Epidermal melanocyte (primary cell): ENCODE measurements at regions not wholly inside any gene's neighbourhood (a gene's known extent, or its start where the extent isn't known, plus 50 kb on each side); places are given as distances from the start of the nearest gene placed in this dataset.

Experiments
- DNase-seq: peaks from one replicate; pipeline ENCODE4 v3.0.0; 2011; ENCODE audit warnings: low spot score; ENCODE audit not compliant: insufficient read length

DNA sequence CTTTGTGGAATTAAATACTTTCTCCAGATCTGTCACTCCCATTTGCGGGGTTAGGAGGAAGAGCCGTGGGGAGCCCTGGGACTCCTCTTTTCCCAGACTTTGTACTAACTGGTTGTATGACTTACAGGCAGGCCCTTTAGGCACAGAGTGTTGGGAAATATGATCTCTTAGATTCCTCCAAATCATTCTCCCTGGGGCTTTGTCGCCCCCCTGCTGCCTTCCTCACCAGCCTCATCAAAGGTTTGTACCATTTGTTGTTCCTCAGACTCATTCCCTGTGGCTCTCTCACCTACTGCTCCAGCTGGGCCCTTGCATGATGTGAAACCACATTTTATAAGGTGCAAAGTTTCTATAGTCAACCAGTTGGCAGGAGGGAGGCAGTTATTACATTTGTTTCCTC lies 56.4 kb downstream of the CRYGS start:
- no peak for DNase-seq

DNA sequence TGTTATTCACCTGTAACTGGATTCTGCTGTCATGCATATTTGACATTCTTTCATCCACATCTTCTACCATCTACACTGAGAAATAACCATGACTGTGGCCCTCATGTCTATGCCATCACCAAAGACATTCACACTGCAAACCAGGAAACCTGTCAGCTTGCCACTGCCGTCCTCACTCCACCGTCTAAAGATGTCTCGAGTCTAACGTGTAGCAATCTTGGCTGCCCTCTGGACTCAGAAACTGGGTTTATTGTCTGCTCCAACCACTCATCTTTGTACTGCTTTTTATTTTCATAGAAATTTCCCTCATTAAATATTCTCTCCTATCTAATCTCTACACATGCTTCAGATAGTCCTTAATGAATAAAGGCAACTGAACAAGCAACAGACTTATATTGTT lies 57.1 kb downstream of the CRYGS start:
- no peak for DNase-seq

DNA sequence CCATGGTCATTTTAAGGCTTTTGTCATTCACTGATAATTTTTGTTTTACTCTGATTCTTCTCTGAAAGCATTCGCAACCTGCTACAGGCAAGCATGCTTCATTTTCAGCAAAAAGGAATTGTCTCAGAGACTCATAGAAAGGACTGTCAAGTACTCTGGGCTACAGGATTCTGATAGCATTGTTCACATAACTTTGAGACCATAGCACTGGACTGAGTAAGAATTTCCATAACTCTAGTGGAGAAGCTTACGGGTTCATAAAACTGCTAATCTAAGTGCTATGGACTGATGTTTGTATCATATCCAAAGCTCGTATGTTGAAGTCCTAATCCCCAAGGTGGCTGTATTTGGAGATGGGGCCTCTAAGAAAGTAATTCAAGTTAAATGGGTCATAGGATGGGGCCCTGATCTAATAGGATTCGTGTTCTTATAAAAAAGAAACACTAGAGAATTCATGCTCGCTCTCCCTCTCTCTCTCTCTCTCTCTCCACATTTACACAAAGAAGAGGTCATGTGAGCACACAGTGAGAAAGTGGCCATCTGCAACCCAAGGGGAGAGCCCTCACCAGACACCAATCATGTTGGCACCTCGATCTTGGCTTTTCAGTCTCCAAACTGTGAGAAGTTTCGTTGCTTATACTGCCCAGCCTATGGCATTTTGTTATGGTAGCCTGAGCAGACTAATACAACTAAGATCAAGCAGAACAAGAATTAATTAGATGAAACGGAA lies 60.4 kb downstream of the CRYGS start:
- DNase-seq, result no peak

DNA sequence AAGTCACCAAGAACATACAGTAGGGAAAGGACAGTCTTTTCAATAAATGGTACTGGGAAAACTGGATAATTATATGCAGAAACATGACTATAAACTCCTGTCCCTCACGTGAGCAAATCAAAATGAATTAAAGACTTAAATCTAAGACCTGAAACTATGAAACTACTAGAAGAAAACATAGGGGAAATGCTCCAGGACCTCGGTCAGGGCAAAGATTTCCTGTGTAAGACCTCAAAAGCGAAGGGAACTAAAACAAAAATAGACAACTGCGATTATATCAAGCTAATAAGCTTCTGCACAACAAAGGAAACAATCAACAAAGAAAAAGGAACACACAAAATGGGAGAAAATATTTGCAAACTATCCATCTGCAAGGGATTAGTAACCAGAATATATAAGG lies 62.7 kb downstream of the CRYGS start:
- DNase-seq, result no peak

DNA sequence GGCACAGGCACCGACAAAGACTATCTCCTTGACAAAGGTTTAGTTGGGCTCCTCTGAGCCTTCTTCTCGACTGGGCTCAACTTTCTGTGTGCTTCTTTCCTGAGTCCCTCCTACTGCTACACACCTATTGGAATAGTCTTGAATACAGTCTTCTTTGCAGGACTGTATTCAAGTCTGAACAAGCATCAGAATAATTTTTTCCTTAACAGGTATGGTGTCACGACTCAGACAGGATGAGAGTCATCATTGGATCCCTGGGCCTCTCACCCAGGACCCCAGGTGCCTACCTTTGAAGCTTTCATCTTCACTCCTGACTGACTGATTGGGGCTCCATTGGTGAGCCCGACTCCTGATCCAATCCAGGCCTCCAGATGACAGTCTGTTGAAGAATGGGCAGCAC lies 66.3 kb downstream of the CRYGS start:
- no peak for DNase-seq

DNA sequence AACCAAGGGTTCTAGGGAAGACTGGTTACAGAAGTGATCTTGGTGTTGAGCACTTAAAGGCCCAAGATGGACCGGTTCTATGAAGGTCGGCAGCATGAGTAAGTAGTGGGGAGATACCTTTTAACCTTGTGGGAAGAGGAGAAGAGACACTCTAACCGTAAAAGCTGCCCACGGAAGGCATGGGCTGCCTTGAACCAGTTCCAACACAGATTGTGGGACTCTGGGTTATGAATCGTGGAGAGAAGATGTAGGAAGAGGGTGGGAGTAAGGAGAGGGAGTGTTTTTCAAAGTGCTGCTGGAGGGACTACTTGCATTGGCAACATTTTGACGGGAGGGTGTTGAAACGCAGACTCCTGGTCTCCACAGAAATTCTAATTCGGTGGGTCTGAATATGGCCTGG lies 67.1 kb downstream of the CRYGS start:
- no peak for DNase-seq

DNA sequence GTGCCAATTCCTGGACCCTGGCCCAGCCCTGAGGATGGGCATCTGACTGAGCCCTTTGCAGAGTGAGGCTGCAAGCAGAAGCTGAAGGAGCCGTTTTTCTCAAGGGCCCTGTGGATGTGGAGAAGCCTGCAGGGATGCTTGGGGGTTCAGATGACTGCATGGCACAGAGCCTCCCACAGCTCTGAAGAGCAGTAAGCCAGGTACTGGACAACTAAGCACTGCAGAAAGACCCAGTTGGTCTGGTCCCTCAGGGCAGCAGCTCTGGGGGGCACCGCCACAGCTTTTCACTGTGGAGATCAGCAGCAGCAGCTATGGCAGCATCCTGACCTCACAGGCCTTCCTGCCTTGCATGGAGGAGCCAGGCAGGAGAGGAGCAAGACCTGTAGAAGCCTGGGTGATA lies 67.6 kb downstream of the CRYGS start:
- DNase-seq, result no peak

DNA sequence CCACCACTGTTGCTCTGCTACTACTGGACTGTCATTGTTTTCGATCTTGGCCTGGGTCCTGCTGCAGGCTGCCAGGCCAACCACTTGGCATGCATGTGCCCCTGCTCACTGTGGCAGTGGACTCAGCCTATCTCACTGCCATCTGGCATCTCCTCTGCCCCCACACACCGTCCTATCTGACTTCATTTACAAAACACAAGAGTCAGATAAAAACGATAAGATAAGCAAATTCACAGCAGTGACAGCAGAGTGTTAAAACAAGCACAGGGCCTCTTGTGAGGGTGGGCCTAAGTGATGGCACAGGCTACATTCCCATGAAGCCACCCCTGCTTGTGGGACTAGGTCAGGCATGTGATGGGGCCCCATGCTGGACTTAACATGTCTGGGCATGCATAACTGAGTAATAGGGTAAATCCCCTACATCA lies 68.1 kb downstream of the CRYGS start:
- no peak for DNase-seq

DNA sequence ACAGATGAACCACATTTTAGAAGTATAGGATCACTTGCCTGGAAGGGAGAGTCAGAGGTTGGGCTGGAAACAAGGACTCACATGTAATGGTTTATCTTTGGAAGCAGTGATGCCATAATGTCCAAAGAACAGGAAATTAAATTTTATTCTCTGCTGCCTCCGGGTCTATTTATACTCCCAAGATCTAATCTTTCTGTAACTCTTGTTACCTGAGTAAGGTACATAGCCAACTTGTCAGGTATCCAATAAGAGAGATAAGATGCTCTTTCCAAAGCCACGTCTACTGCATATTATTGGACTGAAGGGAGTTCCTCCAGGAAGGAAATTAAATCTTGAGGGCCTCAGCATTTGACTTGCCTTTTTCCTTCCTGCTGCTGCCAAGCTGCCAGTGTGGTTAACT lies 71.0 kb downstream of the CRYGS start:
- DNase-seq, result no peak

DNA sequence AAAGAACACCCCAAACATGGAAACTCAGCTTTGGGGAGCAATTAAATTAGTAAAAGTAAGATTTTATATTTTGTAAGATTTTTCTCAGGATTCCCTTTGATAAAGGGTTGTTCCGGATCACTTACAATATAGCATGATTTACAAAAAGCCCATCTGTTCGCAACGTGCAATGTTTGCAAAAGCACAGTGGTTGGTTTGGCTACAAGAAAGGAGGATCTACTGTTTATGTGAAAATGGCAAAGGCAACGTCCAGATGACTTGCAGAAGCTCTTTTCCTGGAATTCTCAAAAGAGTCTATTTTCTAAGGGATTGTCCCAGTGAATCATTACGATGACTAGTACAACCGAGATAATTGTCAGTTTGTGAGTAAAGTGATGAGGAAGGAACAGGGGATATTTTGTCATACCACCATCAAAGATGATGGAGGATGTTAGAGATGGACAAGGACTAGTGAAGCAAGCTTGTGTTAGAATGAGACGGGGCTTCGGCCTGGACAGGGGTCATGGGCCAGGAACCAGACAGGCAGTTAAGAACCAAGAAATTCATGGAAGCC lies 71.6 kb downstream of the CRYGS start:
- DNase-seq, result no peak

DNA sequence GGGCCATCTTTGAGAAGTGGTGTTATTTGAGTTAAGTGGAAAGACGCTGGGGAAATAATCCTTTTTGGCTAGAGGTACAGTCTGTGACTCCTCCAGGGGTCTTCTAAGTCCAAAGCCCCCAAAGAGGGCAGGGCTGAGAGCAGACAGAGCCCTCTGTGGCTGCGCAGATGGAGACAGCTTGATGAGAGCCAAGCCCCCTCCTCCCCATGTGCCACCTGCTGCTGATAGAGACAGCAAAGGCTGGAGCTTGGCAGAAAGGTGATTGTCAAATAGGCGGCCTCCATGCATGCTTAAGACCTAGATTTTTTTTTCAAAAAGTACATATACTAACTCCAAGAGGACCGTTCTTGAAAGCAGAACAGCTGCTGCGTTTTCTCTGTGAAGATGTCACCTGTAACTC lies 72.4 kb downstream of the CRYGS start:
- DNase-seq, result no peak

DNA sequence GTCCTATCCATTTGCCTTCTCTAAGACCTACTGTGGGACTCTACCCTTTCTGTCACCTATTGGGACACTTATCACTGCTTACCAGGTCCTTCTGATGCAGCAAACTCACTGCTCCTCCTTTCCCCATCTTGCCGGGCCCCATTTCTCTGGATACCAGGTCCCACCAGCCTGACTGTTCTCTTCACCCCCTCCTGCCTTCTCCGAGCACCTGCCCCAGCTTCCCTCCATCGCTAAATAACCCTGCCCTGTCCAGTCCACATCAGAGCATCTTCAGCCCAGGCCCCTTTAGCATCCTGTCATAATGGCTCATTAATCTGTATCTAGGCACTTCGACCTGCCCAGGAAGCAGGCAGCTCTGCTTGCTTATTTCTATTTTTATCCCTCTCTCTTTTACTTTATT lies 74.7 kb downstream of the CRYGS start:
- no peak for DNase-seq

DNA sequence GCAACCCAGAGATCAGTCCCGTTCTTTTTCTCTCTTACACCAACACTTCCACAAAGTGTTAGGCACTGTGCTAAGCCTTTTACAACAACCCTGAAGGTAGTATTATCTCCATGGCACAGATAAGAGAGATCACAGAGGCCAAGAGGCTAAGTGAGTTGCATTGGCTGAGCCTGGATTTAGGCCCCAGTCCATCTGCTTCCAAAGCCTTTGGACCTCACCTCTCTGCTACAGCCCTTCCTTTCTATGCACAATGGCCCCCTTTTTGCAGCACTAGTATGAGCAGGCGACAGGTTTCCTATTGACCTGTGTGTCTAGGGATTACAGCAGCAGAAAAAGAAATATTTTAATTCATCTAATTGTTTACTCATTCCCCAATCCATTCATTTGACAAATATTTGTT lies 76.2 kb downstream of the CRYGS start:
- no peak for DNase-seq

DNA sequence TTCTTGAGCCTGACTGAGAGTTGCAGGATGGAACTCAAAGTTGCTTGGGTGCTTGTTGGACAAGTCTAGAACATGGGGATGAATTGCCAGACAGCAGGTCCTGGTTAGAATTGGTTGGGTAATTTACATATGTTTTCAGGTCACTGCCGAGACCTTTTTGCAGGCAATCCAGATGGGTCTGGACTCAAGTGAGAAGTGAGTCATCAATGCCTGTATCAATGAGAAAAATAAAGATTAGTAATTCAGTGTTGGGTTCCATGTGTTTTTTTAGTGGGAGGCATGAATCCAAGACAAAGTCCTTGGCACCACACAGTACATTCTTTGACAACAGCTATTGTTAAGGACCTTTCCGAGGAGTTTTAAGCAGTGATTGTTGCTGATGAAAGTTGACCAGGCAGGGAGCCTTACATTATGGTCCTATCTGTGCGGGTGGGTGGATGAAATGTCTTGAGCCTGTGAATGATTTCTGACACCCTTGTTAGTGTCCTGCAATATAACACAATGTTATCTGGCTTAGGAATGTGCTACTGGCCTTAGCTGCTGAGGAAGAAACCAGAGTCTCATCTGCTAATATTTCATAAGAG lies 77.7 kb downstream of the CRYGS start:
- DNase-seq, result no peak

DNA sequence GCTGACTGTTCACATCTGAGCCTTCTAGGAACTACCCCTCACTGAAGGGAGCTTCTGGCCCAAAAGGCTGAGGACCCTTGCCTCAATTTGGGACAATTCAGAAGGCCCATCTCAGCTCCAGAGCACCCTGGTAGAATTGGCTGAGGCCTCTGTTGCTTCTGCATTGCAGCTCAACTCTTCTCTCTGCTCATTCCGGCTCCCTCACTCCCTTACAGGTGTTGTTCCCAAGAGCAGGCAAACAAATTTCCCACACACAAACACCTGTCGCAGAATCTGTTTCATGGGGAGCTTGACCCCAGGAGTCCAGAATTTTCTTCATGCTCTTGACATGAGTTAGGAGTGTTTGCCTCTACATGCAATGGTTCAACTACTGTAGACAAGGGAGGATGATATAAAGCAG lies 78.7 kb downstream of the CRYGS start:
- no peak for DNase-seq

DNA sequence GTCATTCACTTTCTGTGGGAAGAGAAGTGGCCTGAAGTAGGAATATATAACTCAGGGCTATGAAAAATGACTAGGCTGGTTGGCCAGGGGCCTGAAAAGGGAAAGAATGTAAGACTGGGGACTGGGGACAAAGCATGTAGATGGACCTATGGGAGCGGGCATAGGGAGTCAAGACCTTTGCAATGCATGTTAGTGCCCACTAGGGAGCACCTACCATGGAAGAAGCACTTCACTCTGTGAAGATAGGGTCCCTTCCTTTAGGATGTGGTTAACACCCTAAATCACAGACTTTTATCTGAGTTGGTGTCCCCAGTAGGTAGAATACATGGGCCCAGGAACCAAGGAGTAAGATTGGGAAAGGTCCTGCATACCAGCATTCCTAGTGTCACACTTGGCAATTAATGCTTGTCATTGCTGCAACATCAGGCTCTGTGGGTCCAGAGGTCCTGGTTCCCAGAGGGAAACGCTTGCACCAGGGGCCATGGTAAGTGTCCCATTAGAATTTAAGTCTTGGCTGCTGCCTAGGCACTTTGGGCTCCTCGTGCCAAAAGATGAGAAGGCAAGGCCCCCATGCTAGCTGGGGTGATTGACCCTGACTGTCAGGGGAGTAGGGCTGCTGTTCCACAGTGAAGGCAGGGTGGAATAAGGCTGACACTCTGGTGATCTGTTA lies 79.6 kb downstream of the CRYGS start:
- no peak for DNase-seq

DNA sequence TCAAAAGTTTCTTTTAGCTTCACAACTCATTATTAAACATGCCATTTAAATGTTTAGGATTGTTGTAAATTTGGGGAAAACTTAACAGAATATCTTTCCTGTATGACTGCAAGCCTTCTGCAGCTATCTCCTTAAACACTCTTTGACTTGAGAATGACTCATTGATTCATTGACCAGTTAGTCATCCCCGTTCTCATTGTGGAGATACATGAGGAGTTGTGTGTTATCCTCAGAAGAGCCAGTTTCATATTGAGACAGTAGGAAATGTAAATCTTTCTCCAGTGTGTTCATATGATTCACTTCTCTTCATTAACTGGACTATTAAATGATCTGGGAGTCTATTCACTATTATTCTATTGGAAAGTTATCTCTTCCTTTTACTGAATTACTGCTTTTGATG lies 83.0 kb downstream of the CRYGS start:
- DNase-seq, result no peak

DNA sequence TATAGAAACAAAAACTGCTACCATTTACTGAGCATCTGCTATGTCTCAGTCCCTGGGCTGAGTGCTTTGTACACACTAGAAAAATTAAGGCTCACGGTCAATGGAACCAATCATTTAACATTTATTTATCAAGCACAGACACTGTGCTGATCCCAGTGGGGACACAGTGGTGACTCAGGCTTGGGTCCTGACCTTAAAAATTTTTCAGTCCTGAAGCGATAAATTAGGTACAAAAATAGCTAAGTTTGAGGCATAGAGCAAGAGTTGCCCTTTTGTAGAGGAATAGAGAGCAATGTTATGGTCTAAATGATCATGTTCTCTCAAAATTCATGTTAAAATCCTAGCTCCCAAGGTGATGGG lies 85.1 kb downstream of the CRYGS start:
- no peak for DNase-seq

DNA sequence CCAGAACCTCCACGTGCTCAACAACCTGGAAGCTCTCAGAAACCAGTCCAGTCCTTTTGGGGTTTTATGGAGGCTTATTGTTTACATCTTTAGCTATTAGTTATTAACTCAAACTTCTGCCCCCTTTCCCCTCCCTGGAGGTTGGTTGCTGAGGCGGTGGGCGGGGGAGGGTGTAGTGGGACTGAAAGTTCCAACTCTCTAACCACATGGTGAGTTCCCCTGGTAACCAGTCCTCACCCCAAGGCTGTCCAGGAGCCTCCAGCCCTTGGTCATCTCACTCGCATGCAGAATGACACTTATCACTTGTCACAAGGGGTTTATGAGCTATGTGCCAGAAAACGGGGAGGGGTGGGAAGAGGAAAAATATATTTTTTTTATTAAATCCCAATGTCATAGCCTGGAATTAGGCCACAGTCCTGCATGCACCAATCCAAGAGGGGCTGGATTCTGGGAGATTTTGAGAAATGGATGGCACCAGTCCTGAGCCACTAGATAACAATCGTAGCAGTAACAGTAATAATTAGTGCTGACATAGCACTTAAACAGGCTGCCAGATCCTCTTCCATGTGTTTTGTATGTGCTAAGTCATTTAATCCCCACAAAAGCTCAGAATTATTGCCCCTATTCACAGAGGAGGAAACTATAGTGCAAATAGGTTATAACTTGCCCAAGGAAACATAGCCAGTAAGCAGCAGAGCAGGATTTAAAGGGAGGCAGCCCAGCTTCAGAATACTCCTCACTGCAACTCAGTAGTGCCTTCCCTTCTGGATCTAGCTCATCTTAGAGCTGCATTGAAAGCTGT lies 85.7 kb downstream of the CRYGS start:
- no peak for DNase-seq

DNA sequence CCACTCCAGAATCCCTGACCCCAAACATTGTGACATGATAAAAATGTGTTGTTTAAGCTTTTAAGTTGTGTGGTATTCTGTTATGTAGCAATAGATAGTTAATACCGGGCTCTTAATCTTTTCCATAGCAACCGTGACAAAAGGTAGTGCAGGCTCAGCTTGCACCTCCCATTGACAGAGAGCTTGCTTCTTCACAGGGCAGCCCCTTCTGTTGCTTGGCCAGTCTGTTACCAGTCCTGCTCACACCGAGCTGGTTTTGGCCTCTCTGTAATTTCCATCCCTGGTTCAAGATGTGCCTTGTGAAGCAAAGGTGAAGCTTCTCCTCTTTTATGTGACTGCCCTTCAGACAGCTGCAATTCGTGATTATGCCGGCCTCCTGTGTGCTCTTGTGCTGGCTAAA lies 86.9 kb downstream of the CRYGS start:
- no peak for DNase-seq

DNA sequence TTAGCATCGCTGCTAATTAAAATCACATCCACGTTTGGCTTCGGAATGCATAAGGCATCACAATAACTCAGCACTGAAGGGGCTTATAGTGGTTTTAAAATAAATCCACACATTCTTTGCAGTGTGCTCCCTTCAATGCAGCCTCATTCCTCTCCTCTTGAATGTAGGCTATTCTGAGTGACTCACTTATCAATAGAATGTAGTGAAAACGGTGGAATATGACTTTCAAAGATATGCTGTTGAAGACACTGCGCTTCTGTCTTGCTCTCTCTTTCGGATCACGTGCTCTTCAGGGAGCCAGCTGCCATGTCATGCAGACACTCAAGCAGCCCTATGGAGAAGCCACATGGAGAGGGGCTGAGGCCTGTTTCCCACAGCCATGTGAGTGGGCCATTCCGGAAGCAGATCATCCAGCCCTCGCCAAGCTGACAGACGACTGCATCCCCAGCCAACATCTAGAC lies 87.4 kb downstream of the CRYGS start:
- DNase-seq, result no peak
